ENCODE measurements at regions not wholly inside any gene's neighbourhood (a gene's known extent, or its start where the extent isn't known, plus 50 kb on each side); places are given as distances from the start of the nearest gene placed in this dataset.

- H3K4me3 ChIP-seq (ENCODE audit: low read depth, low read length, poor library complexity, severe bottlenecking): no peak overlapping the region
- H3K79me2 ChIP-seq (ENCODE audit: insufficient read depth, low read length): no peaks in the 10 kb centered on the region
- no peaks in the 10 kb centered on the region for H3K4me1 ChIP-seq (ENCODE audit: insufficient read depth, low read length, severe bottlenecking)
These were observed 1119.1 kb upstream of the ATXN7L3B start for GRCh38 chr12:73418541-73418940.

GRCh38 chr12:73421832-73422231 lies 1115.8 kb upstream of the ATXN7L3B start:
- Histone ChIP-seq H3K79me2 (ENCODE audit: insufficient read depth, low read length) (no peaks in the 10 kb centered on the region), H3K4me1 (ENCODE audit: insufficient read depth, low read length, severe bottlenecking) (no peaks in the 10 kb centered on the region), H4K20me1 (ENCODE audit: insufficient read depth, low read length) (no peaks in the 10 kb centered on the region), H2AFZ (ENCODE audit: low read length) (no peak overlapping the region), H3K9me3 (ENCODE audit: low read length) (no peaks in the 10 kb centered on the region), H3F3A (ENCODE audit: insufficient read depth, low read length) (no peaks in the 10 kb centered on the region), H3K36me3 (ENCODE audit: insufficient read depth, low read length) (no peaks in the 10 kb centered on the region), H3K9ac (ENCODE audit: low read length) (no peak overlapping the region), H3K4me3 (ENCODE audit: low read depth, low read length, poor library complexity, severe bottlenecking) (no peak overlapping the region), H3K4me2 (ENCODE audit: low read length) (no peak overlapping the region), H3K9me2 (ENCODE audit: low read depth, low read length) (no peaks in the 10 kb centered on the region), H3K27me3 (ENCODE audit: insufficient read depth, low read length) (no peaks in the 10 kb centered on the region), H3K27ac (ENCODE audit: low read depth, low read length, poor library complexity, severe bottlenecking) (no peak overlapping the region)
- TF ChIP-seq, protein P1, sequence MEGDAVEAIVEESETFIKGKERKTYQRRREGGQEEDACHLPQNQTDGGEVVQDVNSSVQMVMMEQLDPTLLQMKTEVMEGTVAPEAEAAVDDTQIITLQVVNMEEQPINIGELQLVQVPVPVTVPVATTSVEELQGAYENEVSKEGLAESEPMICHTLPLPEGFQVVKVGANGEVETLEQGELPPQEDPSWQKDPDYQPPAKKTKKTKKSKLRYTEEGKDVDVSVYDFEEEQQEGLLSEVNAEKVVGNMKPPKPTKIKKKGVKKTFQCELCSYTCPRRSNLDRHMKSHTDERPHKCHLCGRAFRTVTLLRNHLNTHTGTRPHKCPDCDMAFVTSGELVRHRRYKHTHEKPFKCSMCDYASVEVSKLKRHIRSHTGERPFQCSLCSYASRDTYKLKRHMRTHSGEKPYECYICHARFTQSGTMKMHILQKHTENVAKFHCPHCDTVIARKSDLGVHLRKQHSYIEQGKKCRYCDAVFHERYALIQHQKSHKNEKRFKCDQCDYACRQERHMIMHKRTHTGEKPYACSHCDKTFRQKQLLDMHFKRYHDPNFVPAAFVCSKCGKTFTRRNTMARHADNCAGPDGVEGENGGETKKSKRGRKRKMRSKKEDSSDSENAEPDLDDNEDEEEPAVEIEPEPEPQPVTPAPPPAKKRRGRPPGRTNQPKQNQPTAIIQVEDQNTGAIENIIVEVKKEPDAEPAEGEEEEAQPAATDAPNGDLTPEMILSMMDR (IDR thresholded peaks at IDR 0.05; ENCODE audit: low read length): no peak
- no peak for TF ChIP-seq EZH2 (IDR thresholded peaks at IDR 0.05; ENCODE audit: borderline replicate concordance, low read length)

More at GRCh38 chr12:73418541-73418940, 1119.1 kb upstream of the ATXN7L3B start:
- no peak overlapping the region for H3K27ac ChIP-seq (ENCODE audit: low read depth, low read length, poor library complexity, severe bottlenecking)
- no peak for TF ChIP-seq EZH2 (IDR thresholded peaks at IDR 0.05; ENCODE audit: borderline replicate concordance, low read length)
- TF ChIP-seq, protein P1 (IDR thresholded peaks at IDR 0.05; ENCODE audit: low read length): no peak
- no peaks in the 10 kb centered on the region for H3F3A ChIP-seq (ENCODE audit: insufficient read depth, low read length)
- no peak overlapping the region for H2AFZ ChIP-seq (ENCODE audit: low read length)
- H3K4me2 ChIP-seq (ENCODE audit: low read length): no peak overlapping the region
- 0 out of 2 replicates have a peak, but pooled peaks cover 2% of the 10 kb centered on the region for H3K9me3 ChIP-seq (ENCODE audit: low read length)
- no peaks in the 10 kb centered on the region for H3K27me3 ChIP-seq (ENCODE audit: insufficient read depth, low read length)
- H3K36me3 ChIP-seq (ENCODE audit: insufficient read depth, low read length): no peaks in the 10 kb centered on the region
- H3K9ac ChIP-seq (ENCODE audit: low read length): no peak overlapping the region
- H4K20me1 ChIP-seq (ENCODE audit: insufficient read depth, low read length): no peaks in the 10 kb centered on the region
- no peaks in the 10 kb centered on the region for H3K9me2 ChIP-seq (ENCODE audit: low read depth, low read length)

DNA sequence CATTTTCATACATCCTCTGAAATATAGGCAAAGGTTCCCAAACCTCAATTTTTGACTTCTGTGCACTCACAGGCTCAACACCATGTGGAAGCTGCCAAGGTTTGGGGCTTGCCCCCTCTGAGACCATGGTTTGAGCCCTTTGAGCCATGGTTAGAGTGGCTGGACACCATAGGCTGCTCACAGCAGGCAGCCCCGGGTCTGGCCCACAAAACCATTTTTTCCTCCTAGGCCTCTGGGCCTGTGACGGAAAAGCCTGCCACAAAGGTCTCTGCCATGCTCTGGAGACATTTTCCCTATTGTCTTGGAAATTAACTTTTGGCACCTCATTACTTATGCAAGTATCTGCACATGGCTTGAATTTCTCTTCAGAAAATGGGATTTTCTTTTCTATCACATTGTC lies 1113.2 kb upstream of the ATXN7L3B start:
- Histone ChIP-seq H2AFZ (ENCODE audit: low read length) (no peak overlapping the region), H3K4me3 (ENCODE audit: low read depth, low read length, poor library complexity, severe bottlenecking) (no peak overlapping the region), H3K79me2 (ENCODE audit: insufficient read depth, low read length) (no peaks in the 10 kb centered on the region), H3K4me2 (ENCODE audit: low read length) (no peak overlapping the region), H3K27me3 (ENCODE audit: insufficient read depth, low read length) (no peaks in the 10 kb centered on the region), H3K36me3 (ENCODE audit: insufficient read depth, low read length) (no peaks in the 10 kb centered on the region), H3K9me2 (ENCODE audit: low read depth, low read length) (no peaks in the 10 kb centered on the region), H3K4me1 (ENCODE audit: insufficient read depth, low read length, severe bottlenecking) (no peaks in the 10 kb centered on the region), H3K27ac (ENCODE audit: low read depth, low read length, poor library complexity, severe bottlenecking) (no peak overlapping the region), H3K9me3 (ENCODE audit: low read length) (no peaks in the 10 kb centered on the region), H3K9ac (ENCODE audit: low read length) (no peak overlapping the region), H4K20me1 (ENCODE audit: insufficient read depth, low read length) (no peaks in the 10 kb centered on the region), H3F3A (ENCODE audit: insufficient read depth, low read length) (no peaks in the 10 kb centered on the region)
- TF ChIP-seq EZH2 (IDR thresholded peaks at IDR 0.05; ENCODE audit: borderline replicate concordance, low read length): no peak
- TF ChIP-seq, protein P1 (IDR thresholded peaks at IDR 0.05; ENCODE audit: low read length): no peak

Data from OCI-LY1 (cell line).